GM18868 (cell line): ENCODE measurements at regions not wholly inside any gene's neighbourhood (a gene's known extent, or its start where the extent isn't known, plus 50 kb on each side); places are given as distances from the start of the nearest gene placed in this dataset.
"Not testable (repeated sequence)": the region's sequence is repeated elsewhere in the genome, so short reads cannot be mapped to it uniquely, and the experiment has no call there.

Source experiments
- ATAC-seq: cut with Tn5 transposase; IDR thresholded peaks from one replicate; pipeline ENCODE4 v1.9.1; 2021; ENCODE audit warnings: mild to moderate bottlenecking, moderate library complexity; ENCODE audit not compliant: unreplicated experiment

DNA sequence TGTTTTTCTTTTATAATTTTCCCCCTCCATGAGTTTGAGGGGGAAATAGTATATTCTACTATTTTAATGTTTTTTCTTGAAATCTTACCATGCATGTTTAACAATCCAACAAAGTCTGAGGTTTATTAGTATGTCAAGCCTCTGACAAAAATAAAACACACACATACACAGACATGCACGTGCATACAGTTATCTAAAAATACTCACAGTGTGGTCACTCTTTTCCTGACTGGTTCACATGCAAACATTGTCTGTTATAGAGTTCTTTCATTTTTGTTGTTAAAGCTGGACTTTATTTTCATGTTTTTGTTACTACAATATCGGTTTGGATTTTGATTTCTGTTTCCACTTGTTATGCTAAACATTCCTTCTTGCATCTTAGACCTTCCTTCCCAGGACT is 236.6 kb downstream of the MFSD1 start:
- no peak for ATAC-seq

DNA sequence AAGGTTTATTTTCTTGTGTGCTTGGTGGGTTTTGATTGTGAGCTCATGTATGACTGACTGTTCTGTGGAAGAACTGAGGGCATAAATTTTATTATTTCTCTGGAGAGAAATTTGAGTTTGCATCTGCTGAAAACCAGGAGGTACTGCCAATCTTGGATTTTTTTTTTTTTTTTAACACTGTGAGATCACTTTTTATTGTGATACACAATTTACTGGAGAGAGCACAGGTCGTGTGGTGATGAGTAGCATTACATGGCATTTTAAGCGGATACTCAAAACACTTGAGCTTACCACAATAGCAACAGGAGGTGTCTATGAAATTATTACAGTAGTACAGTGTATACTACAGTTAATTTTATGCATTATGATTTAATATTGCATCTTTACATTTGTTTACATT is 237.4 kb downstream of the MFSD1 start:
- ATAC-seq: no peak

DNA sequence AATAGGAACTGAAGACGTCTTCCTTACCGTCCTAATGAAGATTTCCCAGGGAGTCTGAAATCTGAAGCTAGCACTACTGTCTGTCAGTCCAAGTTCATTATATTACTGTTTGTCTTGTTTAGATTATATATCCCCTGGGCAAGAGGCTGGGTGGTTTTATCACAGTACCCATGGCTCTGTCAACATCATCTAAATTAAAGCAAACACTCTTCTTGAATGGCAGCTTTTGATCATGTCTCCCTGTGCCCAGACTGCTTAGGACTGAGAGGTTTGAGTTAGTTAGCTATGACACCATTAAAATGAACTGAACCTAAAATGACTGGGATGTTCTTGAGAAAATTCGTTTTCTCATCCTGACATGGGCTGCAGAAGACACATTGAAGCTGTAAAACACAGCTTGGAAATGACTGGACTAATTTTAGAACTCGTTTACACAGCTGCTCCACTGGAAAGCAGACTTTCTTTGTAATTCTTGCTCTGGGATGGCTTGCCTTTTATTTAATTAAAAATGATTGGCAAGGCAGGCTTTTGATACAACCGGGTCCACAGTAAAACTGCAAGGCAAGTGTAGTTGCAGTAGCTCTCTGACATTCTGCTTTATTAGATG is 243.5 kb downstream of the MFSD1 start:
- no peak for ATAC-seq

DNA sequence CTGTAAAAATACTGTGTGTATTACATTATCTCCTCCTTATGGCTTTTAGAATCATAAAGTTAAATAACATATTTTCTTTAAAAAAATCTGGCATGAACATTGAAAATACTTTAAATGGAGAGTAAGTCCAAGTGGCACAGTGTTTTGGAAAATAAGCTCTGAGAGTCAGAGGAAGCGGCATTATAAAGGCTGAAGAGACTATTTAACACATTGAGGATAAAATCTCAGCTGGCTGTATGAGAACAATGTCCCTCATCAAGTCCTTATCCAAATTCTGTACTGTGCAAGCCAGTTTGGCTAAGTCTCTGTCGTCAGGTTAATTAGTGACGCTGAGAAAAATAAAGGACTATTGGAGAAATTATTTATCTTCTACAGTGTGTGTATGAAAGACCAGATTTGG is 245.5 kb downstream of the MFSD1 start:
- ATAC-seq: no peak

DNA sequence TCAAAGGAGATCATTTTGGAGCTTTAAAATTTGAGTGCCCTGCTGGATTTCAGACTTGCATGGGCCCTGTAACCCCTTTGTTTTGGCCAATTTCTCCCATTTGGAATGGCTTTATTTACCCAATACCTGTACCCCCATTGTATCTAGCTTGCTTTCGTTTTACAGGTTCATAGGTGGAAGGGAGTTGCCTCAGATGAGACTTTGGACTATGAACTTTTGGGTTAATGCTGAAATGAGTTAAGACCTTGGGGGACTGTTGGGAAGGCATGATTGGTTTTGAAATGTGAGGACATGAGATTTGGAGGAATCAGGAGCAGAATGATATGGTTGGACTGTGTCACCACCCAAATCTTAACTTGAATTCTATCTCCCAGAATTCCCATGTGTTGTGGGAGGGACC is 250.6 kb downstream of the MFSD1 start:
- ATAC-seq: not testable (repeated sequence)

DNA sequence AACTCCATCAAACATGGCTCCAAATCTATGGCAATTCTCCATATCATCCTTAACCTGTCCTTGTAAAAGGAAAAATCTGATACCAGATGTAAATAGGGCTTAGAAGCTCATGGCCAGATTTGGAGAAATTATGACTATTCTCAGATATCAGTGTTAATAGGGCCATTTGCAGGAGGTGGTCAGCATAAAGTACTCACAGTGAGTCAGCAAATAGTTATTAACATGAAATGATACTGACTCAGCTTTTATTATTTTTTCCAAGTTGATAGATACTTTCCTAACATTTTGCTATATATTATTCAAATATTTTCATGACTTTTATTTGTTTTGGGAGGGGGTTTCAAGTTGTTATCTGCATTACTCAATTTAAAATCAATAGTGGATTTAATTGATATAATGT is 255.8 kb downstream of the MFSD1 start:
- no peak for ATAC-seq

DNA sequence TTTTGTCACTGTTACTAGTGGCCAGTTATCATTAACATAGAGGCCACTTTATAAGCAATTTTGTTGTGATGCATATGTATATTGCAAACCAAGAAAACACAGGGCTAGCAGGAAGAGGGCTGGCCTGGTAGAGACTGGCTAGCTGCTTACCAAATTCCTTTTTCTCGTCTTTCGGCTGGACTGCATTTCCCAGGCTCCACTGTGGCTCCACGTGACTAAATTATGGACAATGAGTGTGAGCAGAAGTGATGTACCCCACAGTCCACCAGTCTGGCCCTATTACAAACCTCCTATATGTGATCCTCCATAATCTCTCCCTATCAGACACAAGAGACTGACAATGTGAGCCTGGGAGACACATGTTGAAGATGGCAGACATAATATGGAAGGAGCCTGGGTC is 257.0 kb downstream of the MFSD1 start:
- ATAC-seq: no peak

DNA sequence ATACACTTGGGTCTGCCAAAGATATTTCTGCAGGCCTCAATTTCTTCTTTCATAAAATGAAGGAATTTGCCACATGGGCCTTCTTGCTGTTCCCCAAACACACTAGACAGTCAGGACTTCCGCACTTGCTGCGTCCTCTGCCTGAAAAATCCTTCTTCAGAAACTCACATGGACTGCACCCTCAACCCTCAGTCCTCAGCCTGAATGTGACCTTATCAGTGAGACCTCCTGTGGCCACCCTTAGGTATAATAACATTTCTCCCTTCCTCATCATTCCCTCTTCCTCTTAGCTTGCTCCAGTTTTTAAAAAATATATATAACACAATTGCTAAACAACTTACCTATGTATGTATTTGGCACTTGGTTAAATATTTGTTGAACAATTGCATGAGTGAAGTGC is 257.5 kb downstream of the MFSD1 start:
- no peak for ATAC-seq

DNA sequence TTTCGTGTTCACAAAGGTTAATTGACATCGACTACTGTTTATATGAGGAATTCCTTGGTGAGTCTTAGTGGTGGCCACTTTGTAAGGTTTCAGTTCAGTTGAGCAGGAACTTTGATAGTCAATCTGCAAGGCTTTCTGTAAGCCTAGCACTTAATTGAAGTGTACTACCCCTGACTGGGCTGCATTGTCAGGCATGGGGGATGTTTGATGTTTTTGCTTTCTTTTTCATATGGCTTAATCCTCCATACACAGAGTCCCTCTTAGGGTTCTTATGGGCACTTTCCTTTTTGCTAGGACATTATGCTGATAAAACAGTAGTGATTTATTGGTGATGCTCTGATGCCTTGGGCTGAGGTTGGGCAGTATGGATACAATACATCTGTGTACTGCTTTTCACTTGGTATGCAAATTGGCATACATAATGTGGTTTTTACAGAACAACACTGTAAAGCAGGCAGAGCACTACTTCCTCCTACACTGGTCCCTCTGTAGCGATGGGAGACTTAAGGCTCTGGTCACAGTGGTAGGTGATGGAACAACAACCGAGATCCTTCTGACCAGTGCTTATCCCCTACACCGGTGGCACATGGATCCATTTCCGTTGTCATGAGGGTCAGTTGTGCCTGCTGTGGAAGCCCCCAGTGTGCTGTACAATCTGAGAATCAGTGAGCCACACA is 261.0 kb downstream of the MFSD1 start:
- ATAC-seq: no peak

DNA sequence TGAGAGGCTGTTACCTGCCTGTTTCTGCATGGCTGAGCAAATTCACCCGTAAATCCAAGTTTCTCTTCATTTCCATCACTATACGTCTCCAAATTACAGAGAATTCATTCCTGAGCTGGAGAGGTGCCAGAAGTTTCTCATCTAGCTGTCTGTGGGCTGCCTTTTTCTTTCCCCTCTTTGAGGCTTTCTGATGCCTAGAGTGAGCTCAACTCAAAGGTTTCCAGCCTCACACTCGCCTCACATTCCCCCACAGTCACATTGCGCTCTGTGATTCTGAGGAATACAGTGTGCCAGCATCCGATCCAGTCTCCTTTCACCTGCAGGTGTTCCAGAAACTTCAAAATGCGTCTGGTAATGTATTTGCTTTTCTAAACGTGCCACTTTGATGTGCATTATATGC is 267.2 kb downstream of the MFSD1 start, which contains the start of gene IQCJ:
TSS of gene IQCJ (plus strand) at position 229 of the 400 bp plus-strand sequence.
- no peak for ATAC-seq

DNA sequence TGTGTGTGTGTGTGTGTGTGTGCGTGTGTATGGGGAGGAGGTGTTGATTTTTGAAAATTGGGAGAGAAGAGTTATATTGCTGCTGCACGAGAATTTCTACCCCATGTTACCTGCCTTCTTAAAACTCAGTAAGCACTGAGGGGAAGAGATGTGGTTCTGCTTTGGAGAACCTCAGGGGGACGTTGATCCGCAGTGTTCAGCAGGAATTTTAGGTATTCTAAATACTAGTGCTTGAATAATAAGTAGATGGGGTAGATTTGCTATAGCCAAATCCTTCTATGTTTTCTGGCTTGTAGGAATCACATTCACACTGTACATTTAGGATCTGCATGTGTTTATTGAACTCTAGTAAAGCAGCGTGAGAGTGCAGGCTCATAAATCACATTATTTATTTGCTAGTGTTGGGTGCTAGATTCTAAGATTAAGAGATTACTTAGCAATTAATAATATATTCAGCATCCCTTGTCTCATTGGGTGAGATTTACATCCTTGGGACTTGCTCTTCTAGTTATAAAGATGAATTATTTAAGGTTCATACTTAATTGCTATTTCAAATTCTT is 268.1 kb downstream of the MFSD1 start:
- ATAC-seq: no peak

DNA sequence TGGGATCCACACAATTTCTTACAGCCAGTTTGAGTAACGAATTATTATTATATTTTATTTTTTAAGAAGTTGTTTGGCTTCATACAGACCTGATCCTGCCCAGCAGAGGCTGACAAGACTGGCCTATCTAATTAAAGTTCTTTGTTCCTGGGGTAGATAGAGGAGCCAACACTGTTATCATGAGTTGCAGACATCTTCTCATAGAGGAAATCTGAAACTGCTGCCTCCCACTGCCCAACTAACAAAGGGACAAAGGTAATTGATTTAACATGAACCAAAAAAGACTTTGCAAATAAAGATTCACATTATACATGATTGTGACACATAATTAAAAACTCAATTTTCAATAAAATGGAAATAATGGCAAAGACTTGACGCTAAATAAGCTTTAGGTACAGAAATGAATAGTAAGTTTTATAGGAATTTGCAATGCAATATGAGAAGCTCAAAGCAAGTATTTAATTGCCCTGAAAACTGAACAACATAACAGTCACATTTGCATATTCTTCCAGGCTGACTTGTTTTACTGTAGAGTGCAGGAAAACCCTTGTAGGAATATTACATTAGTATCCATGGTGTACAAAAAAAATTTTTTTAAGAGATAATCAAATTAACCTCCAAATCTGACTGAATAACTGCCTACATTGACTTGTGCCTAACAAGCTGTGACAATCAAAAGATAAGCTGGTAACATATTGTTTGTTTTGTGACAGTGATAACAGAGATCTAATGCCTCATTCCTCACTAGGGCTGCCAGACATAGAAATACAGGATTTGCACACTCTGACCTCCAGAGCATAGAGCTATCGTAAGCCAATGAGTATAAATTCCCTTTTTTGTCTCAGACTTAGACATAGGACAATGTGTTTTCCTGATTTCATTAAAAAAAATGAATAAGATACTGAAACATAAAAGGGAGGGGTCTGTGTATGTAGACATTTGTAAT is 273.2 kb downstream of the MFSD1 start:
- ATAC-seq: no peak

DNA sequence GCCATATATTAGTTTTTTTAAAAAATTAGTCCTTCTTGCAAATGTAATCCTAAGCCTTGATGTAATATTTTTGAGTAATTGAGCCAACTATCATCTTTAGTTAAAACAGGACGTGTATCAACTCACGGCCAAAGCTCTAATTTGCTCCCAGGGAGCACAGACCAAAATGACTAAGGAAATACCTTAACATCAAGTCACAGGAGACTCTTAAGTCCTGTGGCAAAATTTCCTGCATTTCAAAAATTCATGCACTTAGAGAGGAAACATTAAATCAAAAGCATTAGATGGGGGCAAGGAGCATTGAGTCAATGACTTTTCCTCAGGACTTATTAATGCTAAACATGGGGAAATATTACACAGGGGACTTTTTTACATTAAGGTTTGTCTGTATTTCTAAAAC is 276.0 kb downstream of the MFSD1 start:
- ATAC-seq: no peak

DNA sequence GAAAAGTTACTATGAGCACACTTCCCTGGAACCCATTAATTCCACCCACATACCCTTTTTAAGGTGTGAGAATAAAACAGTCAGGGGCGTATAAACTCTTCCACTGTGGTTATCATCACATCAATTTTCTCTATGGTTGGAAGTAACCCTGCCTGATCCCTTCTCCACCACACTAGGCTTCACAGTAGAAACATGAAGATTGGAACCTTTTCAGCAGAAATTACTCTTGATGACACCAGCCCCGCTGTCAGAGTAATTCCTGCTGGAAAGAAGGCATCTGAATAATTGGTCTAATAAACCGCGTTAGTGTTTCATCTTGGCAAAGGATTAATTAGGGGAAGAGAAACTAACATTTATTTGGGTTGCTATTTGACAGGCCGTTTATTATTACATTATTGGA is 278.4 kb downstream of the MFSD1 start:
- ATAC-seq: no peak

DNA sequence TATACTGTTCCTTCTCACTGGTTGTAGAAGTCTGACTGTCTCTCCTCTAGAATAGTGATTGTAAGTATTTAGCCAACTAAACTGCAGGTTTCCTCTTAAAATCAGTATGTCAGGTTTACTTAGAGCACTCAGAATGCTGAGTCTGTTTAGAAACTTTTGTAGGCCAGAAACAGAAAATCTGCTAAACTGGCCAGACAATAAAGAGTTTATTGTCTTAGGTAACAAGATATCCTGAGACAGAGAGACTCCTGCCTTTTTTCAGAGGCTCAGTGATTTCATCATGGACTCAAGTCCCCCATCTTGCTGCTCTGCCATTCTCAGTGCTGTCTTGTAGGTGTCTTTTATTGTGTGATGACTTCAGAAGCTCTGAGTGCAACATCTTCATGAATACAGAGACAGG is 279.0 kb downstream of the MFSD1 start:
- ATAC-seq: no peak

DNA sequence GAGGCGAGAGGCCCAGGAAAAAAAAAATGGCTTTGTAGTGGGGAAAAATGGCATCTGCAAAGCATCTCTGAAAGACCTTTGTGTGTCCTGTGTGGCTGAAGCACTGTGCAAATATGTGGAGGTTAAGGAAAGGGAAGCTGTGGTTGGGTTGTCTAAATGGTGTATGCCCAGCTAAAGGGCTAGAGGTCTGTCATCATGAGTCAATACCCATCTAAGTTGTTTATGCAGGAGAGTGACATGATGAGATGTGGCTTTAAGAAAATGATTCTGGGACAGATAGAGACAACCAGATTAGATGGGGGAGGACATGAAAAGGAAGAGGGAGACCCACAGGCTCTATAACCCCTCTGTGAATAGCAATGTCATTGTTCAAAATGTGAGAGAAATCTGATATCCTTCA is 280.7 kb downstream of the MFSD1 start:
- ATAC-seq: no peak

DNA sequence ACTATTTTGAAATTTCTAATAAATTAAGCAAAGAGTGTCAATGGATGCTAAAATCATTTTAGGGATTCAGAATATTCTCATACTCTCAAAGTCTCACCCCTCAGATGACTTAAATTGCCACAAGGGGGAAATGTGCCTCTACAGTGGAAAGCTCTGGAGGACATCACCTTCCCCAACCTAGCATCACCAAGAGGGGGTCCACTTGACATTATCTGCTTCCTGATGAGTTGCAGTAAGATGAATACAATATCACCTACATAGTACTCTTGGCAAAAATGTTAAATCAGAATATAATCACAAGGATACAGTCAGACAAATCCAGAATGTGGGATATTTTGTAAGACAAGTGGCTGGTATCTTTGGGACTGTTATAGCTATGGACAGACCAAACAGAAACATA is 290.1 kb downstream of the MFSD1 start:
- no peak for ATAC-seq

DNA sequence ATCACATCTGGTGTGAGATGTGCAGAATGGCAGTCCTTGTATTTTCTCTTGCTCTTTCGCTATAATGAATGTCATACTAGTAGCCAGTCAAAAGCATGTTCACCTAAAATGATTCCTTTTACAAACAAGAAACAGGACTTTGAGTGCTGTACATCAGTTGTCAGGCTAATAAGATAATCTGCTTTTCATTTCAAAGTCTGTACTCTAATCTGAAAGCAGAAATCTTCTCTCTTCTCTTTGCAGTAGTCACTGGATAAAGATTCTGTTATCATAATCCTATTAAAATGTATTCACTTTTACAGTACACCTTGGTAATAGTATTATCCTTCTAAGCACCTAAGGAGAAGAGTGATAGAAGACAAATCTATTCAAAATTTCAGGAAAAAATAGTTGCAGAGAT is 300.1 kb downstream of the MFSD1 start:
- no peak for ATAC-seq

DNA sequence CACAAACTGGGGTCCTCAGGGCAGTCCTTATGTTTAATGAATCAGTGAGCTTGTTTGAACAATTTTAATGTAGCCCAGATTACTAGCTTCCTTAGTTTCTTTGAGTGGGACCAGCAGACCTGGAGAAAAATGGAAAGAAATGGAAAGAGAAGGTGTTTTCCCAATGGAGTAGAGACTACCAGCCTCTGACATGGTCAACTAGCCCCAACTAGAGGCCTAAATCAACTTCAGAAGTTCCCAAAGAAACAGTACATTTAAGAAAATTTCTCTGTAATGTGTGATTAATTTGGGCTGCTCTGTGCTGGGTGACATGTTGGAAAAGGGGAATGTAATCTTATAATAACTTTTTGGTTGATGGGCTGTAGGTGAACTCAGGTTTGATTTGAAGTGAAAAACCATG is 310.9 kb downstream of the MFSD1 start:
- no peak for ATAC-seq

DNA sequence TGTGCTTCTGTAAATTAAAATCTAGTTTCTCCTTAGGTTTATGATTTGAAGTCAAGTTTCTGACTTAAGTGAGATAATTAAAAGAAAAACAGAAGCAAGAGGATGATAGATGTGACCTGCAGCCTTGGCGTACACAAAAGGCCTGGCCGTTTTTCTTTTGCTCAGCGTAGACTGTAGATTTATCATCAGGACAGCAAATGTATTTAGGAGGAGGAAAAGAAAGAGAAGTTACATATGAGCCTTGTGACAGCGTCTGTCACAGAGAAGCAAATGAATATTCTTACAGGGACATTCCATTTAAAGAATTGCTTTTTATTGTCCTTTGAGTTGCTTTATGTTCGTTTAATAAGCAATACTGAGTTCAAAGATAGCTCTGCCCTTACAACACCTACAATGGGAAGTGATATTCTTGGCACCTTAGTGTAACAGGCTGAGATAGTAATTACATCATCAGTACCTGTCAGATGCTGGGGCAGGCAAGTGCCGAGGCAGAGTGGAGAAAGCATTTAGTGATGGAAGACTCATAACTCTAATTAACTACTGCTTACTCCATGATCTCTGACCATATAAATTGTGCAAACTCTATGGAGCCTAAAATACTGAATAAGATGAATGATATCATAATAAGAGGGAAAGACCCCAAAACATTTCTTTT is 311.5 kb downstream of the MFSD1 start:
- ATAC-seq: no peak

DNA sequence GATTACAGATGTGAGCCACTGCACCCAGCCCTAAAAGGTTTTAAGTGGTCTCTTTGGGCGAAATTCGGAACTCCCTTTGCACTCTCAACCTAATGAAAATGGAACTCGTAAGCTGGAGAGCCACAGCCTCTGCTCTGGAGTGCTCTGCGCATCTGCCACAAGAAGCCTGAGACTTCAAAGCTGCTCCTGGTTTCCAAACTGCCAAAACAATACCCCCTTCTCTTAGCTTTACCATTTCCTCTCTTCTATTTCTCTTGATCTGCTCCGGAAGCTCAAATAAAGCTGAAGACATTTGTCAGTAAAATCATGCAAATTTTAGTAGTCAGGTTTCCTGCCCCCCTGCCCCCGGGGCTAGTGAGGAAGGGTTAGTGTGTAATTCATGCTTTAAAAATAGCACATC is 312.7 kb downstream of the MFSD1 start:
- no peak for ATAC-seq
